GM23338 (cell line): ENCODE measurements at regions not wholly inside any gene's neighbourhood (a gene's known extent, or its start where the extent isn't known, plus 50 kb on each side); places are given as distances from the start of the nearest gene placed in this dataset.

ENCODE experiments used
- ATAC-seq: fragments of 200-7000 bp; cut with Tn5 transposase; 3 replicates; pipeline ENCODE4 v1.9.1; 2020
- DNase-seq: peaks from one replicate; pipeline ENCODE4 v3.0.0-alpha.2; 2015; ENCODE audit warnings: low spot score
- H2AFZ ChIP-seq: fragments of 200-600 bp; sonication (generic); 2 replicates; pipeline ENCODE4 v1.8.0; 2016; ENCODE audit warnings: antibody characterized with exemption, mild to moderate bottlenecking, moderate library complexity
- H3F3A ChIP-seq: fragments of 200-600 bp; sonication (generic); replicated peaks from 2 replicates; pipeline ENCODE4 v1.8.0; 2017; ENCODE audit warnings: antibody characterized with exemption, mixed run types, low read depth
- H3K27ac ChIP-seq: fragments of 200-600 bp; sonication (generic); 2 replicates; pipeline ENCODE4 v1.6.1; 2016; ENCODE audit warnings: low read depth
- H3K27me3 ChIP-seq: fragments of 200-600 bp; sonication (generic); 2 replicates; pipeline ENCODE4 v1.8.0; 2016; ENCODE audit warnings: mild to moderate bottlenecking, mixed run types, moderate library complexity; ENCODE audit not compliant: insufficient read depth
- H3K36me3 ChIP-seq: fragments of 200-600 bp; sonication (generic); 2 replicates; pipeline ENCODE4 v1.8.0; 2016; ENCODE audit warnings: mild to moderate bottlenecking; ENCODE audit not compliant: insufficient read depth
- H3K4me1 ChIP-seq: fragments of 200-600 bp; sonication (generic); 2 replicates; pipeline ENCODE4 v1.8.0; 2016; ENCODE audit warnings: mild to moderate bottlenecking, moderate library complexity; ENCODE audit not compliant: insufficient read depth
- H3K4me2 ChIP-seq: fragments of 200-600 bp; sonication (generic); 2 replicates; pipeline ENCODE4 v1.7.1; 2017; ENCODE audit warnings: mixed run types
- H3K4me3 ChIP-seq: fragments of 200-600 bp; sonication (generic); 2 replicates; pipeline ENCODE4 v1.6.1; 2016; ENCODE audit warnings: mixed run types
- H3K79me2 ChIP-seq: fragments of 200-600 bp; sonication (generic); replicated peaks from 2 replicates; pipeline ENCODE4 v1.8.0; 2017; ENCODE audit warnings: mild to moderate bottlenecking; ENCODE audit not compliant: insufficient read depth
- H3K9me2 ChIP-seq: fragments of 200-600 bp; sonication (generic); 2 replicates; pipeline ENCODE4 v1.8.0; 2017; ENCODE audit not compliant: insufficient read depth
- H4K20me1 ChIP-seq: fragments of 200-600 bp; sonication (generic); replicated peaks from 2 replicates; pipeline ENCODE4 v1.8.0; 2017; ENCODE audit warnings: mild to moderate bottlenecking; ENCODE audit not compliant: insufficient read depth
- H3K27ac Mint-ChIP-seq: 2 replicates; pipeline ENCODE4 v1.8.0; 2020; ENCODE audit warnings: inconsistent platforms, mild to moderate bottlenecking, moderate library complexity, mixed read lengths
- H3K27me3 Mint-ChIP-seq: 3 replicates; pipeline ENCODE4 v1.8.0; 2022; ENCODE audit warnings: low read depth, mild to moderate bottlenecking, moderate library complexity, mixed read lengths, inconsistent platforms; ENCODE audit not compliant: insufficient read depth, poor library complexity
- H3K36me3 Mint-ChIP-seq: 3 replicates; pipeline ENCODE4 v1.8.0; 2021; ENCODE audit warnings: low read depth, mild to moderate bottlenecking, inconsistent platforms, moderate library complexity, mixed read lengths
- H3K4me1 Mint-ChIP-seq: 3 replicates; pipeline ENCODE4 v1.8.0; 2020; ENCODE audit warnings: mild to moderate bottlenecking, inconsistent platforms, mixed read lengths
- H3K4me3 Mint-ChIP-seq: 3 replicates; pipeline ENCODE4 v1.8.0; 2021; ENCODE audit warnings: moderate library complexity, mild to moderate bottlenecking, inconsistent platforms, mixed read lengths
- H3K9me3 Mint-ChIP-seq: 3 replicates; pipeline ENCODE4 v1.8.0; 2020; ENCODE audit warnings: moderate library complexity, mild to moderate bottlenecking, inconsistent platforms, mixed read lengths
- CREB1 ChIP-seq: fragments of 250-450 bp; sonication (Bioruptor Pico); IDR thresholded peaks from 2 replicates; pipeline ENCODE4 v1.5.0; 2020; ENCODE audit warnings: low read depth, mild to moderate bottlenecking, moderate library complexity
- EZH2 ChIP-seq: fragments of 200-600 bp; sonication (generic); IDR thresholded peaks from one replicate; pipeline ENCODE4 v1.8.0; 2017; ENCODE audit warnings: antibody characterized with exemption, mild to moderate bottlenecking, low read depth; ENCODE audit not compliant: unreplicated experiment
- EZH2phosphoT487 ChIP-seq: fragments of 200-600 bp; sonication (generic); IDR thresholded peaks from one replicate; pipeline ENCODE4 v1.8.1; 2018; ENCODE audit warnings: antibody characterized with exemption; ENCODE audit not compliant: unreplicated experiment
- JUNB ChIP-seq: IDR thresholded peaks from one replicate; pipeline ENCODE4 v1.6.1; 2016; ENCODE audit warnings: antibody characterized with exemption; ENCODE audit not compliant: unreplicated experiment
- NANOG ChIP-seq: IDR thresholded peaks from 2 replicates; pipeline ENCODE4 v1.6.1; 2016; ENCODE audit warnings: antibody characterized with exemption, borderline replicate concordance
- POLR2AphosphoS5 ChIP-seq: IDR thresholded peaks from 2 replicates; pipeline ENCODE4 v1.6.1; 2016; ENCODE audit warnings: antibody characterized with exemption, low read depth
- STAT1 ChIP-seq: IDR thresholded peaks from one replicate; pipeline ENCODE4 v1.6.1; 2016; ENCODE audit warnings: antibody characterized with exemption; ENCODE audit not compliant: unreplicated experiment
- ZNF114 ChIP-seq: fragments of 250-450 bp; sonication (Bioruptor Pico); IDR thresholded peaks from 2 replicates; pipeline ENCODE4 v1.5.0; 2020; ENCODE audit warnings: mild to moderate bottlenecking, moderate library complexity
- TF ChIP-seq, protein P1 (sequence below): IDR thresholded peaks from one replicate; pipeline ENCODE4 v1.6.1; 2018; ENCODE audit warnings: antibody characterized with exemption; ENCODE audit not compliant: unreplicated experiment
- TF ChIP-seq, protein P2 (sequence below), 2 experiments: fragments of 200-600 bp in 1 of 2; sonication (generic) in 1 of 2; conservative IDR thresholded peaks; 2 replicates each; pipeline versions ENCODE4 v1.5.1 to v1.6.1; 2016 to 2017; ENCODE audit warnings: antibody characterized with exemption in 2 of 2, low read depth in 2 of 2, mild to moderate bottlenecking in 2 of 2, moderate library complexity in 1 of 2
- TF ChIP-seq, protein P3 (sequence below): IDR thresholded peaks from 2 replicates; pipeline ENCODE4 v1.6.1; 2016; ENCODE audit warnings: antibody characterized with exemption
- TF ChIP-seq, protein P4 (sequence below): fragments of 250-450 bp; sonication (Bioruptor Pico); IDR thresholded peaks from 2 replicates; pipeline ENCODE4 v1.5.0; 2020; ENCODE audit warnings: mild to moderate bottlenecking, moderate library complexity

DNA sequence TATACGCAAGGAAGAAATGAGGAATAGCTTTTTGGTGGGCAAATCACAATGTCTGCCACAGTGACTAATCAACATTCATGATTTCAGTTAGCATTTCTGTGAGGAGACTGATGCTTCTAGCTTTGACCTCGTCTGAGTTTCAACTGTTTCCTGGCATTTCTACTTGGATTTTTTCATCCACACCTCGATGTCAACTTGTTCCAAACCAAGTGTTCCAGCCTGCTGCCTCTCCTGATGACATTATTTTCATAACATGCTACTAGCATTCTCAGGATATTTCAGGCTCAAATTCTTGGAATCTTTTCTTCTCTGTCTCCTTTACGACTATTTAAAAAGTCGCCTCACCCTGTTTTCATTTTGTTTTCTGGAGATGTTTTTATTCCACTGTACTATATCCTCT, 90.3 kb upstream of the TEX13D start (continued):
- TF ChIP-seq, protein P1, sequence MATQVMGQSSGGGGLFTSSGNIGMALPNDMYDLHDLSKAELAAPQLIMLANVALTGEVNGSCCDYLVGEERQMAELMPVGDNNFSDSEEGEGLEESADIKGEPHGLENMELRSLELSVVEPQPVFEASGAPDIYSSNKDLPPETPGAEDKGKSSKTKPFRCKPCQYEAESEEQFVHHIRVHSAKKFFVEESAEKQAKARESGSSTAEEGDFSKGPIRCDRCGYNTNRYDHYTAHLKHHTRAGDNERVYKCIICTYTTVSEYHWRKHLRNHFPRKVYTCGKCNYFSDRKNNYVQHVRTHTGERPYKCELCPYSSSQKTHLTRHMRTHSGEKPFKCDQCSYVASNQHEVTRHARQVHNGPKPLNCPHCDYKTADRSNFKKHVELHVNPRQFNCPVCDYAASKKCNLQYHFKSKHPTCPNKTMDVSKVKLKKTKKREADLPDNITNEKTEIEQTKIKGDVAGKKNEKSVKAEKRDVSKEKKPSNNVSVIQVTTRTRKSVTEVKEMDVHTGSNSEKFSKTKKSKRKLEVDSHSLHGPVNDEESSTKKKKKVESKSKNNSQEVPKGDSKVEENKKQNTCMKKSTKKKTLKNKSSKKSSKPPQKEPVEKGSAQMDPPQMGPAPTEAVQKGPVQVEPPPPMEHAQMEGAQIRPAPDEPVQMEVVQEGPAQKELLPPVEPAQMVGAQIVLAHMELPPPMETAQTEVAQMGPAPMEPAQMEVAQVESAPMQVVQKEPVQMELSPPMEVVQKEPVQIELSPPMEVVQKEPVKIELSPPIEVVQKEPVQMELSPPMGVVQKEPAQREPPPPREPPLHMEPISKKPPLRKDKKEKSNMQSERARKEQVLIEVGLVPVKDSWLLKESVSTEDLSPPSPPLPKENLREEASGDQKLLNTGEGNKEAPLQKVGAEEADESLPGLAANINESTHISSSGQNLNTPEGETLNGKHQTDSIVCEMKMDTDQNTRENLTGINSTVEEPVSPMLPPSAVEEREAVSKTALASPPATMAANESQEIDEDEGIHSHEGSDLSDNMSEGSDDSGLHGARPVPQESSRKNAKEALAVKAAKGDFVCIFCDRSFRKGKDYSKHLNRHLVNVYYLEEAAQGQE = no peak
- TF ChIP-seq POLR2AphosphoS5 (no peak), JUNB (no peak), EZH2 (no peak), EZH2phosphoT487 (no peak)
- TF ChIP-seq, protein P2, sequence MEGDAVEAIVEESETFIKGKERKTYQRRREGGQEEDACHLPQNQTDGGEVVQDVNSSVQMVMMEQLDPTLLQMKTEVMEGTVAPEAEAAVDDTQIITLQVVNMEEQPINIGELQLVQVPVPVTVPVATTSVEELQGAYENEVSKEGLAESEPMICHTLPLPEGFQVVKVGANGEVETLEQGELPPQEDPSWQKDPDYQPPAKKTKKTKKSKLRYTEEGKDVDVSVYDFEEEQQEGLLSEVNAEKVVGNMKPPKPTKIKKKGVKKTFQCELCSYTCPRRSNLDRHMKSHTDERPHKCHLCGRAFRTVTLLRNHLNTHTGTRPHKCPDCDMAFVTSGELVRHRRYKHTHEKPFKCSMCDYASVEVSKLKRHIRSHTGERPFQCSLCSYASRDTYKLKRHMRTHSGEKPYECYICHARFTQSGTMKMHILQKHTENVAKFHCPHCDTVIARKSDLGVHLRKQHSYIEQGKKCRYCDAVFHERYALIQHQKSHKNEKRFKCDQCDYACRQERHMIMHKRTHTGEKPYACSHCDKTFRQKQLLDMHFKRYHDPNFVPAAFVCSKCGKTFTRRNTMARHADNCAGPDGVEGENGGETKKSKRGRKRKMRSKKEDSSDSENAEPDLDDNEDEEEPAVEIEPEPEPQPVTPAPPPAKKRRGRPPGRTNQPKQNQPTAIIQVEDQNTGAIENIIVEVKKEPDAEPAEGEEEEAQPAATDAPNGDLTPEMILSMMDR (conservative IDR thresholded peaks at IDR 0.05; ENCODE audit: low read depth in 2 of 2) = no peak
- TF ChIP-seq, protein P3, sequence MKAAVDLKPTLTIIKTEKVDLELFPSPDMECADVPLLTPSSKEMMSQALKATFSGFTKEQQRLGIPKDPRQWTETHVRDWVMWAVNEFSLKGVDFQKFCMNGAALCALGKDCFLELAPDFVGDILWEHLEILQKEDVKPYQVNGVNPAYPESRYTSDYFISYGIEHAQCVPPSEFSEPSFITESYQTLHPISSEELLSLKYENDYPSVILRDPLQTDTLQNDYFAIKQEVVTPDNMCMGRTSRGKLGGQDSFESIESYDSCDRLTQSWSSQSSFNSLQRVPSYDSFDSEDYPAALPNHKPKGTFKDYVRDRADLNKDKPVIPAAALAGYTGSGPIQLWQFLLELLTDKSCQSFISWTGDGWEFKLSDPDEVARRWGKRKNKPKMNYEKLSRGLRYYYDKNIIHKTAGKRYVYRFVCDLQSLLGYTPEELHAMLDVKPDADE = no peak

DNA sequence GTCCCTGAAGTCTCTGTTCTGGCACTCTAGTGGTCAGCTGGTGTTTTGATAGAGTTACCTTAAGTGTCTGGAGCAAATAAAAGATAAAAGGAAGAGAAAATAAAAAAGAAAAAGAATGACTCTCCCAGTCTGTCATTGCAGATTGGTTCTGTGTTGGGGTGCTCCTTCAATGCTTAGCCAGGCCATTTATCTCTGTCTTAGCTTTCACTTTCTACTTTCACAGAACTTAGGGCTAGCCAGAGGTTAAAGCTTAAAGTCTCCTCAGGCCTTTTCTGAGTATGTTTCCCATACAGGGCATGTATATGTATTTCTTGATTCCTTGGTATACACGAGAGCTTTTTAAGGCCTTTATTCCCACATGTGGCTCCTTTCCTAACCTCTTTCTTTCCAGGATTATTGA, 83.1 kb upstream of the TEX13D start:
- Histone ChIP-seq H4K20me1 (no peaks in the 10 kb centered on the region), H3K4me1 (no peaks in the 10 kb centered on the region), H3K36me3 (no peaks in the 10 kb centered on the region), H3K27me3 (no peaks in the 10 kb centered on the region), H3K79me2 (no peaks in the 10 kb centered on the region), H3K27ac (no peak overlapping the region), H3K4me2 (no peak overlapping the region), H3K4me3 (no peak overlapping the region), H2AFZ (no peak overlapping the region), H3F3A (no peaks in the 10 kb centered on the region), H3K9me2 (no peaks in the 10 kb centered on the region)
- H3K4me3 Mint-ChIP-seq = no peak overlapping the region
- no peak overlapping the region for H3K27ac Mint-ChIP-seq
- H3K4me1 Mint-ChIP-seq = no peaks in the 10 kb centered on the region
- ATAC-seq = no peak
- no peaks in the 10 kb centered on the region; the same call in 2 of the 3 replicates for H3K9me3 Mint-ChIP-seq
- no peaks in the 10 kb centered on the region for H3K36me3 Mint-ChIP-seq
- no peaks in the 10 kb centered on the region for H3K27me3 Mint-ChIP-seq
- no peak for DNase-seq
- TF ChIP-seq, protein P4, sequence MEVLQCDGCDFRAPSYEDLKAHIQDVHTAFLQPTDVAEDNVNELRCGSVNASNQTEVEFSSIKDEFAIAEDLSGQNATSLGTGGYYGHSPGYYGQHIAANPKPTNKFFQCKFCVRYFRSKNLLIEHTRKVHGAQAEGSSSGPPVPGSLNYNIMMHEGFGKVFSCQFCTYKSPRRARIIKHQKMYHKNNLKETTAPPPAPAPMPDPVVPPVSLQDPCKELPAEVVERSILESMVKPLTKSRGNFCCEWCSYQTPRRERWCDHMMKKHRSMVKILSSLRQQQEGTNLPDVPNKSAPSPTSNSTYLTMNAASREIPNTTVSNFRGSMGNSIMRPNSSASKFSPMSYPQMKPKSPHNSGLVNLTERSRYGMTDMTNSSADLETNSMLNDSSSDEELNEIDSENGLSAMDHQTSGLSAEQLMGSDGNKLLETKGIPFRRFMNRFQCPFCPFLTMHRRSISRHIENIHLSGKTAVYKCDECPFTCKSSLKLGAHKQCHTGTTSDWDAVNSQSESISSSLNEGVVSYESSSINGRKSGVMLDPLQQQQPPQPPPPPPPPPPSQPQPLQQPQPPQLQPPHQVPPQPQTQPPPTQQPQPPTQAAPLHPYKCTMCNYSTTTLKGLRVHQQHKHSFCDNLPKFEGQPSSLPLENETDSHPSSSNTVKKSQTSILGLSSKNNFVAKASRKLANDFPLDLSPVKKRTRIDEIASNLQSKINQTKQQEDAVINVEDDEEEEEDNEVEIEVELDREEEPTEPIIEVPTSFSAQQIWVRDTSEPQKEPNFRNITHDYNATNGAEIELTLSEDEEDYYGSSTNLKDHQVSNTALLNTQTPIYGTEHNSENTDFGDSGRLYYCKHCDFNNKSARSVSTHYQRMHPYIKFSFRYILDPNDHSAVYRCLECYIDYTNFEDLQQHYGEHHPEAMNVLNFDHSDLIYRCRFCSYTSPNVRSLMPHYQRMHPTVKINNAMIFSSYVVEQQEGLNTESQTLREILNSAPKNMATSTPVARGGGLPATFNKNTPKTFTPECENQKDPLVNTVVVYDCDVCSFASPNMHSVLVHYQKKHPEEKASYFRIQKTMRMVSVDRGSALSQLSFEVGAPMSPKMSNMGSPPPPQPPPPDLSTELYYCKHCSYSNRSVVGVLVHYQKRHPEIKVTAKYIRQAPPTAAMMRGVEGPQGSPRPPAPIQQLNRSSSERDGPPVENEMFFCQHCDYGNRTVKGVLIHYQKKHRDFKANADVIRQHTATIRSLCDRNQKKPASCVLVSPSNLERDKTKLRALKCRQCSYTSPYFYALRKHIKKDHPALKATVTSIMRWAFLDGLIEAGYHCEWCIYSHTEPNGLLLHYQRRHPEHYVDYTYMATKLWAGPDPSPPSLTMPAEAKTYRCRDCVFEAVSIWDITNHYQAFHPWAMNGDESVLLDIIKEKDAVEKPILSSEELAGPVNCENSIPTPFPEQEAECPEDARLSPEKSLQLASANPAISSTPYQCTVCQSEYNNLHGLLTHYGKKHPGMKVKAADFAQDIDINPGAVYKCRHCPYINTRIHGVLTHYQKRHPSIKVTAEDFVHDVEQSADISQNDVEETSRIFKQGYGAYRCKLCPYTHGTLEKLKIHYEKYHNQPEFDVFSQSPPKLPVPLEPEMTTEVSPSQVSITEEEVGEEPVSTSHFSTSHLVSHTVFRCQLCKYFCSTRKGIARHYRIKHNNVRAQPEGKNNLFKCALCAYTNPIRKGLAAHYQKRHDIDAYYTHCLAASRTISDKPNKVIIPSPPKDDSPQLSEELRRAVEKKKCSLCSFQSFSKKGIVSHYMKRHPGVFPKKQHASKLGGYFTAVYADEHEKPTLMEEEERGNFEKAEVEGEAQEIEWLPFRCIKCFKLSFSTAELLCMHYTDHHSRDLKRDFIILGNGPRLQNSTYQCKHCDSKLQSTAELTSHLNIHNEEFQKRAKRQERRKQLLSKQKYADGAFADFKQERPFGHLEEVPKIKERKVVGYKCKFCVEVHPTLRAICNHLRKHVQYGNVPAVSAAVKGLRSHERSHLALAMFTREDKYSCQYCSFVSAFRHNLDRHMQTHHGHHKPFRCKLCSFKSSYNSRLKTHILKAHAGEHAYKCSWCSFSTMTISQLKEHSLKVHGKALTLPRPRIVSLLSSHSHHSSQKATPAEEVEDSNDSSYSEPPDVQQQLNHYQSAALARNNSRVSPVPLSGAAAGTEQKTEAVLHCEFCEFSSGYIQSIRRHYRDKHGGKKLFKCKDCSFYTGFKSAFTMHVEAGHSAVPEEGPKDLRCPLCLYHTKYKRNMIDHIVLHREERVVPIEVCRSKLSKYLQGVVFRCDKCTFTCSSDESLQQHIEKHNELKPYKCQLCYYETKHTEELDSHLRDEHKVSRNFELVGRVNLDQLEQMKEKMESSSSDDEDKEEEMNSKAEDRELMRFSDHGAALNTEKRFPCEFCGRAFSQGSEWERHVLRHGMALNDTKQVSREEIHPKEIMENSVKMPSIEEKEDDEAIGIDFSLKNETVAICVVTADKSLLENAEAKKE (CRISPR knock-in tag) = no peak
- TF ChIP-seq STAT1 (no peak), EZH2 (no peak), NANOG (no peak), CREB1 (CRISPR knock-in tag) (no peak), ZNF114 (CRISPR knock-in tag) (no peak)
